Erythroblast (primary cell): ENCODE measurements at regions not wholly inside any gene's neighbourhood (a gene's known extent, or its start where the extent isn't known, plus 50 kb on each side); places are given as distances from the start of the nearest gene placed in this dataset.

ENCODE experiments used
- DNase-seq, 2 experiments: peaks; one replicate each; lab custom pipeline; 2025; lab: John Stamatoyannopoulos, UW
- GATA1 ChIP-seq: IDR thresholded peaks from 2 replicates; pipeline ENCODE4 v1.6.1; 2011; ENCODE audit warnings: low read depth, mild to moderate bottlenecking, control low read depth, low read length, moderate library complexity
- POLR2A ChIP-seq: IDR thresholded peaks from 2 replicates; pipeline ENCODE4 v1.6.1; 2011; ENCODE audit warnings: mild to moderate bottlenecking, low read length

DNA sequence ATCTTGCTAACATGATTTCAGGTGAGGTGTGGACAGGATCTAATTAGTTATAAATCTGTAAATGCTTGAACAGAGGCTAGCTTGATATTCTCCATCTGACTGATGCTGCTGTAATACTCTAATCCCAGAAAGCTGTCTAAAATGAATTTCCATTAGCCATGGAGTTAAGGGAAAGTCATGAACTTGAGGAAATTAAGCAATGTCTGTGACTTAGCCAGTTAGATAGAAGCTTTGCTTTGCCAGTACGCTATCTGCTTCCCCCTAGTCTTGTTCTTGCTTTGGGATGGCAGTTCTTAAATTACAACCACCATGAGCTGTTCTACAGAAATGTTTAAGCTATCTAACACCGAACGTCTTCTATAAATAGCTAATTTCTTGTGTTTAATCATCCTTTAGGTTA, 195.7 kb downstream of the PRL start:
- TF ChIP-seq POLR2A (no peak), GATA1 (no peak)
- no peak for DNase-seq

- DNase-seq: no peak
- no peak for TF ChIP-seq GATA1
- no peak for TF ChIP-seq POLR2A
Observed at GRCh38 chr6:22102671-22103070, 194.2 kb downstream of the PRL start.

- TF ChIP-seq POLR2A (no peak), GATA1 (no peak)
- DNase-seq: no peak
Observed at GRCh38 chr6:22106451-22106850, 190.4 kb downstream of the PRL start.

DNA sequence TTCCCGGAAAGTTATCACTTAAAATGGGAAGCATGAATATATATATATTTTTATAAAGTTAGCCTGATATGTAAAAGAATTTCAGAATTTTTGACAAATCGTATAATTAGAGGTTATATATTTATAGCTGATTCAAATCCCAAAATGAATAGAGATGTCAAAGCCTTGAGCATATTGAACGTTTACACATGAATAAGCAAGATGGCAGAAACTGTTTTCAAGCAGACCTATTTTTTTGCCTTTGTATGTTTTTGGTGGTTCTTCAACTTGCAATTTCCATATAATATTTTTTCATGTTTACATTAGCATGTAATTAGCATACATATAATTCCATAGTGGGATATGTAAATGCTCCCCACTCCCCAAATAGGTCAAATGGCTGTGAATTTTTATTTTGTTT, 189.9 kb downstream of the PRL start:
- no peak for DNase-seq
- TF ChIP-seq GATA1 (no peak), POLR2A (no peak)

GRCh38 chr6:22108199-22108598, 188.6 kb downstream of the PRL start:
- TF ChIP-seq POLR2A (no peak), GATA1 (no peak)
- no peak for DNase-seq

GRCh38 chr6:22110061-22110460, 186.8 kb downstream of the PRL start:
- DNase-seq: no peak
- no peak for TF ChIP-seq POLR2A
- TF ChIP-seq GATA1: no peak

DNA sequence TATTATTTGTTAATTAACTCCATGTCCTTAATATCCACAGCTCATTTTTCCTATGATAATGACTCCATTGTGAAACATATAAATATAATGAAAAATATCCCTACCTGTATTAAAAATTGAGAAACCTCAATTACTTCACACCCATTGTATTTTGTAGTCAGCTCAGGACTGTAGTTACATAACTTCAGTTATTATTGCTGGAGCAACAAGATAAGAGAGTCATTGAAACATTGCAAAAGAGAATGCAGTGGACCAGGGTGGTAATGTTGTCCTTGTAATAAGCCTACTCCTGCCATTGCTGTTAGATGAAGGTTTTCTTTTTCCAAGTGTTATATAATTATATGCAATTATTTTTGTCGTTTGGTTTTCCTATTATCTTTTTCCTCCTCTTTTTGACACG, 184.4 kb downstream of the PRL start:
- TF ChIP-seq POLR2A (no peak), GATA1 (no peak)
- no peak for DNase-seq

DNA sequence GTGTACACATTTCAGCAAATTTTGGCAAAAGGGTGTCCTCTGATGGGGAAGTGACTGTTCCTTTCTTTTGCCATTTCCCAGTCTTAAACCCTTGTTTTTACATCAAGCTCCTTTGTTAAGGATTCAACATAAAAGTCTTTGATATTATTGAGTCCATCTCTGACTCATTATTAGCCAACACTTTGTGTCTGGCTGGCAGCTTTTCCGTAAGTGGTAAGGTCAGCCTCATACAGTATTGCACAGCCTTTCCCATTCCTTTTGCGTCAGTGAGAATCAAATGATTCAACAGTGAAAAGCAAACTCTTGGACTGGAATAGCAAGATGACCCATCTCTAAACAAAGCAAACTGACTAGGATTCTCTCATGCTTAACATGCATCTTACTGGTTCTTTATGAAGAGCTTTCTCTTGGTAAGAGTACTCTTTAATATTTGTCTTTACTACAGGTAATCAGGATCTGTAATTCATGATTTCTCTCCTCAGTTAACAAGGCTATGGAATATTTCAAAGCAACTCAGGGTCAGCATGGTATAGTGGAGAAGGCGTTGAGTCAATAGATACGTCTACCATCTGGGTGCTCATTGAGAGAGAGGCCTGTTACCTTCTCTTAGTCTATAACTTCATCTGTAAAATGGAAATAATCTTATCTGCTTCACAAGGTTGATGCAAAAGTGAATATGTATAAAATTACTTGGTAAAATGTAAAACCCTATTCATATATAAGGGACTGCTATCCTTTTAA, 183.6 kb downstream of the PRL start:
- DNase-seq: no peak
- TF ChIP-seq POLR2A (no peak), GATA1 (no peak)

DNA sequence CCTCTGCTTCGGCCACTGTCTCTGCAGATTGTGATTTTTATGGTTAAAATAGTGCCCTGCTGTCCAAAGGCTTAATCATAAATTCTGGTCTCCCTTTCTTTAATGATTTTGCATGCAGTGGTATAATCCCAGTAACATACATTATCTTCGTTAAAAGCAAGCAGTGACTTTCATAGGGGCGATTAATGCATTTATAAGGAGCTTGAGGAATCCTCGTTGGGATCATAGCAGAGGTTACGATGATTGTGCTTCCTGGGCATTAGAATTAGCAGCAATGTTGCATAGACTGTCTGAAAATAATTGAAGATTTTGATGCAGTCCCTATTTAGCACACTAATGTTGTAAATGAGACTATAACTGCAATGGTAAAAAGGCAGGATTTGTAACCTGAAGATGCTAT, 181.3 kb downstream of the PRL start:
- no peak for TF ChIP-seq POLR2A
- TF ChIP-seq GATA1: no peak
- DNase-seq: no peak

GRCh38 chr6:22117631-22118030, 179.2 kb downstream of the PRL start:
- no peak for TF ChIP-seq POLR2A
- no peak for TF ChIP-seq GATA1

GRCh38 chr6:22119500-22119899, 177.3 kb downstream of the PRL start:
- TF ChIP-seq GATA1: no peak
- no peak for TF ChIP-seq POLR2A
- no peak for DNase-seq

More at GRCh38 chr6:22117631-22118030, 179.2 kb downstream of the PRL start:
- DNase-seq: no peak

- no peak for DNase-seq
Observed at GRCh38 chr6:22124756-22125155, 172.1 kb downstream of the PRL start.

DNA sequence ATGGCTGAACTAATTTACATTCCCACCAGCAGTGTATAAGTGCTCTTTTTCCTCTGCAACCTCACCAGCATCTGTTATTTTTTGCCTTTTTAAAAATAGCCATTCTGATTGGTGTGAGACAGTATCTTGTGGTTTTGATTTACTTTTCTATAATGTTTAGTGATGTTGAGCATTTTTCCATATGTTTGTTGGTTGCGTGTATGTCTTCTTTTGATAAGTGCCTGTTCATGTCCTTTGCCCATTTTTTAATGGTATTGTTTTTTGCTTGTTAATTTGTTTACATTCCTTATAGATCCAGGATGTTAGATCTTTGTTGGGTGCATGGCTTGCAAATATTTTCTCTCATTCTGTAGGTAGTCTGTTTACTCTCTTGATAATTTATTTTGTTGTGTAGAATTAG, 169.9 kb downstream of the PRL start:
- TF ChIP-seq POLR2A (no peak), GATA1 (no peak)
- DNase-seq: no peak

More at GRCh38 chr6:22124756-22125155, 172.1 kb downstream of the PRL start:
- no peak for TF ChIP-seq POLR2A
- TF ChIP-seq GATA1: no peak

DNA sequence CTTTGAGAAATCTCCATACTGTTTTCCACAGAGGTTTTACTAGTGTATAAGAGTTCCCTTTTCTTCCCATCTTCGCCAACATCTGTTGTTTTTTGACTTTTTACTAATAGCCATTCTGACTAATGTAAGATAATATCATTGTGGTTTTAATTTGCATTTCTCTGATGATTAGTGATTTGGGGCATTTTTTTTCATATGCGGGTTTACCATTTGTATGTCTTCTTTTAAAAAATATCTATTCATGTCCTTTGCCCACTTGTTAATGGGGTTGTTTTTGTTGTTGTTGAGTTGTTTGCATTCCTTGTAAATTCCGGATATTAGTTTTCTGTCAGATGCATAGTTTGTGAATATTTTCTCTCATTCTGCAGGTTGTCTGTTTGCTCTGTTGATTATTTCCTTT, 167.1 kb downstream of the PRL start:
- DNase-seq: no peak
- TF ChIP-seq GATA1 (no peak), POLR2A (no peak)

GRCh38 chr6:22132656-22133055, 164.2 kb downstream of the PRL start:
- no peak for TF ChIP-seq GATA1
- no peak for TF ChIP-seq POLR2A
- no peak for DNase-seq
